ENCODE measurements at regions not wholly inside any gene's neighbourhood (a gene's known extent, or its start where the extent isn't known, plus 50 kb on each side); places are given as distances from the start of the nearest gene placed in this dataset.

DNA sequence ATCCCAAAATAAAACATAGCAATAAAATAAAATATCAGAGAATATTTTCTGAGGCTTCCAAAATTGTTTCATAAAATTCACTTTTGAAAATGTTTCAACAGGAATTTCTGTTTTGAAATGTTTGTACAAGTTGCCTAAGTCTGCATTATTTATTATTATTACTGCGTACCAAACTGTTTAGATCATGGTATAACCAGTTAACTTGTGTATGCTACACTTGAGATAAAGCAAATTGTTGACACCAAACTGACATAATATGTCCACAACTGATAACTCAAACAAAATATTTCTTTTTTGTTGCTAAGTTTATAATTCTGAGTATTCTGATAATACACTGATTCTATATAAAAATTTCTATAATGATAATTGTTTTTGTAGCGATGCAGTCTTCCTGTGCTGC, 531.8 kb upstream of the EYS start:
- TF ChIP-seq POLR2A (IDR thresholded peaks at IDR 0.05; ENCODE audit: low read depth, low read length), result no peak
- TF ChIP-seq POU2F2 (IDR thresholded peaks at IDR 0.05; ENCODE audit: low read depth, low read length), result no peak

Measured in GM12891 (cell line).